HEK293 (cell line): ENCODE measurements at regions not wholly inside any gene's neighbourhood (a gene's known extent, or its start where the extent isn't known, plus 50 kb on each side); places are given as distances from the start of the nearest gene placed in this dataset.
"Not testable (repeated sequence)": the region's sequence is repeated elsewhere in the genome, so short reads cannot be mapped to it uniquely, and the experiment has no call there.

Experiments used
- CTCF ChIA-PET: fragments of 350-600 bp; formaldehyde crosslinking; extraction: SDS; loops from one replicate; lab custom pipeline; 2021; ENCODE audit warnings: antibody characterized with exemption; lab: Yijun Ruan, JAX
- POLR2A ChIA-PET: fragments of 300-600 bp; formaldehyde crosslinking; extraction: SDS; loops from one replicate; lab custom pipeline; 2020; ENCODE audit warnings: antibody characterized with exemption, inconsistent platforms; lab: Yijun Ruan, JAX
- H3K27ac ChIP-seq: fragments of 200-500 bp; sonication (Bioruptor generic); 2 replicates; pipeline ENCODE4 v1.5.1; 2014; ENCODE audit warnings: low read depth, low read length, control low read depth, inconsistent platforms; ENCODE audit errors: extremely low read depth
- H3K36me3 ChIP-seq, 2 experiments: fragments of 200-500 bp in 1 of 2; sonication (Bioruptor generic) in 1 of 2; 1 replicate in 1 of 2; 2 replicates in 1 of 2; pipeline ENCODE4 v1.5.1; 2014 to 2017; ENCODE audit warnings: inconsistent platforms in 2 of 2, low read length in 2 of 2; ENCODE audit not compliant: control insufficient read depth in 2 of 2, insufficient read depth in 1 of 2
- H3K4me1 ChIP-seq: fragments of 200-500 bp; sonication (Bioruptor generic); 2 replicates; pipeline ENCODE4 v1.5.1; 2014; ENCODE audit warnings: mild to moderate bottlenecking, low read length, inconsistent platforms; ENCODE audit not compliant: control insufficient read depth, insufficient read depth
- H3K4me3 ChIP-seq: 2 replicates; pipeline ENCODE4 v1.5.1; 2011; ENCODE audit warnings: low read depth, mild to moderate bottlenecking, control low read depth, low read length, moderate library complexity
- H3K9me3 ChIP-seq: fragments of 200-500 bp; sonication (Bioruptor generic); 2 replicates; pipeline ENCODE4 v1.5.1; 2014; ENCODE audit warnings: low read depth, low read length, inconsistent platforms; ENCODE audit not compliant: control insufficient read depth, insufficient read depth
- BCL11A ChIP-seq: fragments of 450-650 bp; formaldehyde crosslinking; IDR thresholded peaks from 2 replicates; pipeline ENCODE4 v1.5.1; 2016; ENCODE audit warnings: low read depth, missing biosample characterization, missing genetic modification characterization
- GLI4 ChIP-seq: fragments of 450-650 bp; formaldehyde crosslinking; IDR thresholded peaks from 2 replicates; pipeline ENCODE4 v1.5.1; 2016; ENCODE audit warnings: missing biosample characterization, missing genetic modification characterization
- HIC1 ChIP-seq: fragments of 450-650 bp; formaldehyde crosslinking; IDR thresholded peaks from 2 replicates; pipeline ENCODE4 v1.5.1; 2016; ENCODE audit warnings: missing biosample characterization, missing genetic modification characterization
- KLF7 ChIP-seq: fragments of 450-650 bp; formaldehyde crosslinking; IDR thresholded peaks from 2 replicates; pipeline ENCODE4 v1.5.1; 2016; ENCODE audit warnings: missing biosample characterization, missing genetic modification characterization, borderline replicate concordance
- OSR2 ChIP-seq: fragments of 450-650 bp; formaldehyde crosslinking; IDR thresholded peaks from 2 replicates; pipeline ENCODE4 v1.5.1; 2016; ENCODE audit warnings: missing biosample characterization, missing genetic modification characterization
- PRDM6 ChIP-seq: fragments of 450-650 bp; formaldehyde crosslinking; IDR thresholded peaks from 2 replicates; pipeline ENCODE4 v1.5.1; 2017; ENCODE audit warnings: missing biosample characterization, missing genetic modification characterization
- SETDB1 ChIP-seq: IDR thresholded peaks from one replicate; pipeline ENCODE4 v1.6.1; 2017; ENCODE audit warnings: mild to moderate bottlenecking, low read length, moderate library complexity, mixed read lengths; ENCODE audit not compliant: insufficient read length
- TSHZ1 ChIP-seq: fragments of 450-650 bp; formaldehyde crosslinking; IDR thresholded peaks from 2 replicates; pipeline ENCODE4 v1.5.1; 2016; ENCODE audit warnings: missing biosample characterization, missing genetic modification characterization, borderline replicate concordance
- WT1 ChIP-seq: fragments of 450-650 bp; formaldehyde crosslinking; IDR thresholded peaks from 2 replicates; pipeline ENCODE4 v1.5.1; 2016; ENCODE audit warnings: missing biosample characterization, missing genetic modification characterization
- YY1 ChIP-seq: fragments of 450-650 bp; formaldehyde crosslinking; IDR thresholded peaks from 2 replicates; pipeline ENCODE4 v1.5.1; 2018; ENCODE audit warnings: missing biosample characterization, missing genetic modification characterization
- ZFHX2 ChIP-seq: fragments of 450-650 bp; formaldehyde crosslinking; conservative IDR thresholded peaks from 2 replicates; pipeline ENCODE4 v1.5.1; 2016; ENCODE audit warnings: missing biosample characterization, missing genetic modification characterization
- ZFP3 ChIP-seq: fragments of 450-650 bp; formaldehyde crosslinking; IDR thresholded peaks from 2 replicates; pipeline ENCODE4 v1.5.1; 2016; ENCODE audit warnings: low read depth, missing biosample characterization, missing genetic modification characterization
- ZNF112 ChIP-seq: fragments of 450-650 bp; formaldehyde crosslinking; IDR thresholded peaks from 2 replicates; pipeline ENCODE4 v1.5.0; 2017; ENCODE audit warnings: missing biosample characterization, missing genetic modification characterization
- ZNF140 ChIP-seq: fragments of 450-650 bp; formaldehyde crosslinking; IDR thresholded peaks from 2 replicates; pipeline ENCODE4 v1.5.1; 2016; ENCODE audit warnings: missing biosample characterization, missing genetic modification characterization
- ZNF19 ChIP-seq: fragments of 450-650 bp; formaldehyde crosslinking; IDR thresholded peaks from 2 replicates; pipeline ENCODE4; 2016; ENCODE audit warnings: missing biosample characterization, missing genetic modification characterization, low read depth
- ZNF248 ChIP-seq: fragments of 450-650 bp; formaldehyde crosslinking; IDR thresholded peaks from 2 replicates; pipeline ENCODE4 v1.5.1; 2017; ENCODE audit warnings: missing biosample characterization, missing genetic modification characterization
- ZNF449 ChIP-seq: fragments of 450-650 bp; formaldehyde crosslinking; IDR thresholded peaks from 2 replicates; pipeline ENCODE4 v1.5.1; 2017; ENCODE audit warnings: missing biosample characterization, mild to moderate bottlenecking, missing genetic modification characterization, moderate library complexity
- ZNF473 ChIP-seq: fragments of 450-650 bp; formaldehyde crosslinking; IDR thresholded peaks from 2 replicates; pipeline ENCODE4 v1.5.1; 2017; ENCODE audit warnings: missing biosample characterization, missing genetic modification characterization
- ZNF555 ChIP-seq: fragments of 450-650 bp; formaldehyde crosslinking; conservative IDR thresholded peaks from 2 replicates; pipeline ENCODE4 v1.5.1; 2017; ENCODE audit warnings: missing biosample characterization, mild to moderate bottlenecking, missing genetic modification characterization, inconsistent platforms
- ZNF596 ChIP-seq: fragments of 450-650 bp; IDR thresholded peaks from 2 replicates; pipeline ENCODE4 v1.5.0; 2018; ENCODE audit warnings: missing biosample characterization, mild to moderate bottlenecking, missing genetic modification characterization, moderate library complexity
- ZNF629 ChIP-seq: fragments of 450-650 bp; formaldehyde crosslinking; IDR thresholded peaks from 2 replicates; pipeline ENCODE4 v1.5.1; 2017; ENCODE audit warnings: missing biosample characterization, missing genetic modification characterization
- ZNF792 ChIP-seq: fragments of 450-650 bp; formaldehyde crosslinking; IDR thresholded peaks from 2 replicates; pipeline ENCODE4 v1.5.1; 2016; ENCODE audit warnings: missing biosample characterization, missing genetic modification characterization
- TF ChIP-seq, protein P1 (sequence below): sonication (generic); formaldehyde crosslinking; IDR thresholded peaks from 2 replicates; pipeline ENCODE4 v1.8.1; 2022; ENCODE audit warnings: mild to moderate bottlenecking, moderate library complexity, missing genetic modification reagents

GRCh38 chr14:106134886-106135285 is 608.5 kb downstream of the TMEM121 start (continued):
- TF ChIP-seq ZFP3 (tag by site-specific recombination) (no peak), SETDB1 (no peak), ZNF140 (tag by site-specific recombination) (no peak), ZNF792 (tag by site-specific recombination) (no peak), ZNF112 (no peak)

GRCh38 chr14:106141242-106142220 is 615.1 kb downstream of the TMEM121 start:
- Histone ChIP-seq H3K4me1 (no peaks in the 10 kb centered on the region), H3K9me3 (no peaks in the 10 kb centered on the region)
- no peak for TF ChIP-seq YY1
- no peak for TF ChIP-seq BCL11A (tag by site-specific recombination)
- TF ChIP-seq ZNF555 (tag by site-specific recombination), result no peak
- no peak for TF ChIP-seq TSHZ1 (tag by site-specific recombination)
- no peak for TF ChIP-seq ZNF19 (tag by site-specific recombination)
- TF ChIP-seq PRDM6, result no peak
- no peak for TF ChIP-seq GLI4 (tag by site-specific recombination)
- TF ChIP-seq HIC1 (tag by site-specific recombination), result no peak
- TF ChIP-seq ZNF629 (tag by site-specific recombination), result no peak
- TF ChIP-seq, protein P1, sequence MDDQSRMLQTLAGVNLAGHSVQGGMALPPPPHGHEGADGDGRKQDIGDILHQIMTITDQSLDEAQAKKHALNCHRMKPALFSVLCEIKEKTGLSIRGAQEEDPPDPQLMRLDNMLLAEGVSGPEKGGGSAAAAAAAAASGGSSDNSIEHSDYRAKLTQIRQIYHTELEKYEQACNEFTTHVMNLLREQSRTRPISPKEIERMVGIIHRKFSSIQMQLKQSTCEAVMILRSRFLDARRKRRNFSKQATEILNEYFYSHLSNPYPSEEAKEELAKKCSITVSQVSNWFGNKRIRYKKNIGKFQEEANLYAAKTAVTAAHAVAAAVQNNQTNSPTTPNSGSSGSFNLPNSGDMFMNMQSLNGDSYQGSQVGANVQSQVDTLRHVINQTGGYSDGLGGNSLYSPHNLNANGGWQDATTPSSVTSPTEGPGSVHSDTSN (CRISPR knock-in tag), result no peak
- no peak for TF ChIP-seq WT1 (tag by site-specific recombination)
- TF ChIP-seq ZNF473 (tag by site-specific recombination), result no peak
- TF ChIP-seq ZFHX2 (tag by site-specific recombination), result no peak
- no peak for TF ChIP-seq ZNF248 (tag by site-specific recombination)
- TF ChIP-seq KLF7, result no peak
- TF ChIP-seq ZNF596 (tag by site-specific recombination), result no peak
- no peak for TF ChIP-seq OSR2 (tag by site-specific recombination)
- no peak for TF ChIP-seq ZNF449 (tag by site-specific recombination)
- TF ChIP-seq, all 188 proteins: peak for 0
- Histone ChIP-seq H3K36me3 (no peaks in the 10 kb centered on the region), H3K4me3 (no peak overlapping the region), H3K27ac (no peak overlapping the region)
- ChIA-PET CTCF (interaction anchor here (0.6 to 1.2 kb wide), 6 partner anchors 10 to 719 kb away, joined by 3 to 4 read pairs (median 3); no protein-coding TSS in a partner anchor), POLR2A (no interaction called here)

GRCh38 chr14:106145731-106146130 is 619.3 kb downstream of the TMEM121 start:
- CTCF ChIA-PET, result interaction anchor here (1.1 kb wide), 1 partner anchor 67 kb away, joined by 3 read pairs; no protein-coding TSS in a partner anchor
- H3K4me1 ChIP-seq, H3K4me3 ChIP-seq, POLR2A ChIA-PET, H3K27ac ChIP-seq, H3K9me3 ChIP-seq, H3K36me3 ChIP-seq: not testable (repeated sequence)
